ENCODE measurements at regions not wholly inside any gene's neighbourhood (a gene's known extent, or its start where the extent isn't known, plus 50 kb on each side); places are given as distances from the start of the nearest gene placed in this dataset.

- no peak for DNase-seq (ENCODE audit: low read depth in 2 of 2)
Observed at GRCh38 chr14:97393244-97393643, 596.1 kb downstream of the VRK1 start.

- no peak for DNase-seq (ENCODE audit: low read depth in 2 of 2)
Observed at GRCh38 chr14:97395068-97395467, 597.9 kb downstream of the VRK1 start.

GRCh38 chr14:97401714-97402113 lies 604.5 kb downstream of the VRK1 start:
- no peak for DNase-seq (ENCODE audit: low read depth in 2 of 2)

- no peak for DNase-seq (ENCODE audit: low read depth in 2 of 2)
Observed at GRCh38 chr14:97402279-97402678, 605.1 kb downstream of the VRK1 start.

- no peak for DNase-seq (ENCODE audit: low read depth in 2 of 2)
Observed at GRCh38 chr14:97407701-97408407, 610.7 kb downstream of the VRK1 start.

- DNase-seq (ENCODE audit: low read depth in 2 of 2), result no peak
Observed at GRCh38 chr14:97408503-97408902, 611.3 kb downstream of the VRK1 start.

GRCh38 chr14:97408937-97409815 lies 612.0 kb downstream of the VRK1 start:
- DNase-seq (ENCODE audit: low read depth in 2 of 2), result no peak

GRCh38 chr14:97410667-97411620 lies 613.8 kb downstream of the VRK1 start:
- no peak for DNase-seq (ENCODE audit: low read depth in 2 of 2)

- no peak for DNase-seq (ENCODE audit: low read depth in 2 of 2)
Observed at GRCh38 chr14:97411938-97412612, 614.9 kb downstream of the VRK1 start.

- DNase-seq (ENCODE audit: low read depth in 2 of 2), result no peak
Observed at GRCh38 chr14:97413022-97413539, 615.9 kb downstream of the VRK1 start.

GRCh38 chr14:97413966-97414717 lies 617.0 kb downstream of the VRK1 start:
- no peak for DNase-seq (ENCODE audit: low read depth in 2 of 2)

- no peak for DNase-seq (ENCODE audit: low read depth in 2 of 2)
Observed at GRCh38 chr14:97414718-97415098, 617.5 kb downstream of the VRK1 start.

GRCh38 chr14:97415907-97416306 lies 618.7 kb downstream of the VRK1 start:
- no peak for DNase-seq (ENCODE audit: low read depth in 2 of 2)

GRCh38 chr14:97416550-97416949 lies 619.4 kb downstream of the VRK1 start:
- DNase-seq (ENCODE audit: low read depth in 2 of 2), result no peak

- DNase-seq (ENCODE audit: low read depth in 2 of 2), result no peak
Observed at GRCh38 chr14:97417331-97417730, 620.1 kb downstream of the VRK1 start.

GRCh38 chr14:97420211-97420610 lies 623.0 kb downstream of the VRK1 start:
- no peak for DNase-seq (ENCODE audit: low read depth in 2 of 2)

- DNase-seq (ENCODE audit: low read depth in 2 of 2), result no peak
Observed at GRCh38 chr14:97426776-97427175, 629.6 kb downstream of the VRK1 start.

- DNase-seq (ENCODE audit: low read depth in 2 of 2), result no peak
Observed at GRCh38 chr14:97428808-97429440, 631.7 kb downstream of the VRK1 start.

GRCh38 chr14:97432586-97432985 lies 635.4 kb downstream of the VRK1 start:
- DNase-seq (ENCODE audit: low read depth in 2 of 2), result no peak
